ENCODE measurements at regions not wholly inside any gene's neighbourhood (a gene's known extent, or its start where the extent isn't known, plus 50 kb on each side); places are given as distances from the start of the nearest gene placed in this dataset.

DNA sequence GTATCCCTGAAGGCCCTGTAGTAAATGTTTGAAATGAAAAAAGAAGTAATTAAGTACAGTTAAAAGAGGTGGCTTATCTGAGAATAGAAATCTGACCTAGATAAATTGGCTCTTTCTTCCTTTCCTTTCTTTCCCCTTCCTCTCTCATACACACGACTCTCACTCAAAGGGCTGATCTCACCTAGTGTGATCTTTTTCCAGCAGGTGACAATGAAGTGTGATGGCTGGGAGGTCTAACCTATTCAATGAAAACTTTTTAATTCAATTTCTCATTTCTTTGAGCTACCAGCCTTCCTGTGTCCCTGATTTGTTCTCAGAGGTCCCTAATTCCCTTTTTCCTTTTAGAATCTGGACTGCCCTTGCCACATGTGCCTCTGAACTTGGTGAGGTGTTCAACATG, 118.0 kb upstream of the RIMS1 start:
- Mint-ChIP-seq H3K27me3 (ENCODE audit: insufficient read depth) (no peaks in the 10 kb centered on the region), H3K9me3 (no peaks in the 10 kb centered on the region), H3K4me1 (peaks cover 11% of the 10 kb centered on the region), H3K27ac (no peak overlapping the region), H3K4me3 (no peak overlapping the region), H3K36me3 (ENCODE audit: low read depth) (no peaks in the 10 kb centered on the region)
- peak; percentile 62 for DNase-seq
- Histone ChIP-seq H3K27me3 (ENCODE audit: control insufficient read depth, insufficient read depth, low read length, poor library complexity, severe bottlenecking) (no peaks in the 10 kb centered on the region), H3K9ac (ENCODE audit: extremely low read depth, low read length, poor library complexity, severe bottlenecking) (no peak overlapping the region), H3K36me3 (ENCODE audit: control insufficient read depth, insufficient read depth, low read length) (no peaks in the 10 kb centered on the region), H3K4me1 (ENCODE audit: control insufficient read depth, insufficient read depth, low read length) (peaks cover 4% of the 10 kb centered on the region), H3K9me3 (ENCODE audit: control insufficient read depth, low read length) (no peaks in the 10 kb centered on the region), H3K4me3 (ENCODE audit: low read length) (no peak overlapping the region), H3K27ac (ENCODE audit: low read depth, low read length) (no peak overlapping the region)
- 0% methylated on average over 1 of the region's 1 CpG; no CpG with 5 or more reads in 1 of the 2 experiments for WGBS, 2 experiments (ENCODE audit: insufficient coverage in 1 of 2, insufficient read length in 1 of 2)
- TF ChIP-seq, protein P1, sequence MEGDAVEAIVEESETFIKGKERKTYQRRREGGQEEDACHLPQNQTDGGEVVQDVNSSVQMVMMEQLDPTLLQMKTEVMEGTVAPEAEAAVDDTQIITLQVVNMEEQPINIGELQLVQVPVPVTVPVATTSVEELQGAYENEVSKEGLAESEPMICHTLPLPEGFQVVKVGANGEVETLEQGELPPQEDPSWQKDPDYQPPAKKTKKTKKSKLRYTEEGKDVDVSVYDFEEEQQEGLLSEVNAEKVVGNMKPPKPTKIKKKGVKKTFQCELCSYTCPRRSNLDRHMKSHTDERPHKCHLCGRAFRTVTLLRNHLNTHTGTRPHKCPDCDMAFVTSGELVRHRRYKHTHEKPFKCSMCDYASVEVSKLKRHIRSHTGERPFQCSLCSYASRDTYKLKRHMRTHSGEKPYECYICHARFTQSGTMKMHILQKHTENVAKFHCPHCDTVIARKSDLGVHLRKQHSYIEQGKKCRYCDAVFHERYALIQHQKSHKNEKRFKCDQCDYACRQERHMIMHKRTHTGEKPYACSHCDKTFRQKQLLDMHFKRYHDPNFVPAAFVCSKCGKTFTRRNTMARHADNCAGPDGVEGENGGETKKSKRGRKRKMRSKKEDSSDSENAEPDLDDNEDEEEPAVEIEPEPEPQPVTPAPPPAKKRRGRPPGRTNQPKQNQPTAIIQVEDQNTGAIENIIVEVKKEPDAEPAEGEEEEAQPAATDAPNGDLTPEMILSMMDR (conservative IDR thresholded peaks at IDR 0.05): no peak

DNA sequence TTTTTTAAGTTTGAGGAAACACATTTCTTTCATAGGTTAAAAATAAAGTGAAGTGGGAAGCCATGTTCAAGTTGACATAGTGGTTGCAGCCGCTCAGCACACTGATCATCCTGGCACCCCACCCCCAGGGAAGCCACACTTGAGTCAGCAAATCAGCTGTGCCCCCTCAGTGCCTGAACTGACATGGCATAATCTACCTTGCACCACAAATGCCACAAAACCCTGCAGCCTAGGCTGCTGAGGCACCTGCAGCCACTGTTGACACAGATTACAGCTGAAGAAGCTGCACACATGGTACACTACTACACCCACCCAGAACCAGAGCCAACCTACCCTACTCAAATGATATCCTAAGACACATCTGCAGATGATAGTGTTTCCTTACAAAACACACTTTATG, 77.5 kb upstream of the RIMS1 start:
- H3K27me3 Mint-ChIP-seq (ENCODE audit: insufficient read depth): no peaks in the 10 kb centered on the region
- no peaks in the 10 kb centered on the region for H3K4me1 ChIP-seq (ENCODE audit: control insufficient read depth, insufficient read depth, low read length)
- no peak overlapping the region for H3K27ac Mint-ChIP-seq
- no peak for DNase-seq
- H3K4me3 ChIP-seq (ENCODE audit: low read length): no peak overlapping the region
- no peaks in the 10 kb centered on the region for H3K36me3 ChIP-seq (ENCODE audit: control insufficient read depth, insufficient read depth, low read length)
- TF ChIP-seq, protein P1 (conservative IDR thresholded peaks at IDR 0.05): no peak
- H3K9me3 Mint-ChIP-seq: peaks cover 46% of the 10 kb centered on the region
- H3K9me3 ChIP-seq (ENCODE audit: control insufficient read depth, low read length): peaks cover 28% of the 10 kb centered on the region
- H3K36me3 Mint-ChIP-seq (ENCODE audit: low read depth): peaks cover 1% of the 10 kb centered on the region
- no peaks in the 10 kb centered on the region for H3K4me1 Mint-ChIP-seq
- H3K4me3 Mint-ChIP-seq: no peak overlapping the region
- no peak overlapping the region for H3K9ac ChIP-seq (ENCODE audit: extremely low read depth, low read length, poor library complexity, severe bottlenecking)
- H3K27me3 ChIP-seq (ENCODE audit: control insufficient read depth, insufficient read depth, low read length, poor library complexity, severe bottlenecking): no peaks in the 10 kb centered on the region
- 95 to 100% methylated on average over 1 of the region's 1 CpG for WGBS, 2 experiments (ENCODE audit: insufficient coverage in 1 of 2, insufficient read length in 1 of 2)
- no peak overlapping the region for H3K27ac ChIP-seq (ENCODE audit: low read depth, low read length)

DNA sequence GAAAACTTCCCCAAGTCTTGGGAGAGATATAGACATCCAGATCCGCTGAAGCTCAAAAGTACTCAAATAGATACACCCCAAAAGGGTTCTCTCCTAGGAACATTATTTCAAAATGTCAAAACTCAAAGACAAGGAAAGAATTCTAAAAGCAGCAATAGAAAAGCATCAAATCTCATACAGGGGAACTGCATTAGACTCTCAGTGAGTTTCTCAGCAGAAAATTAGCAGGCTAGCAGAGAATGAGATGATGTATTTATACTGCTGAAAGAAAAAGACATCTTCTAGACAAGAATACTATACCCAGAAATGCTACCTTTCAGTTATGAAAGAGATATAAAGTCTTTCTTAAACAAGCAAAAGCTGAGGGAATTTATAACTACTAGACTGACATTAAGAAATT, 75.5 kb upstream of the RIMS1 start:
- Mint-ChIP-seq H3K4me3 (no peak overlapping the region), H3K9me3 (peaks cover 54% of the 10 kb centered on the region), H3K36me3 (ENCODE audit: low read depth) (peaks cover 1% of the 10 kb centered on the region), H3K27me3 (ENCODE audit: insufficient read depth) (no peaks in the 10 kb centered on the region), H3K4me1 (no peaks in the 10 kb centered on the region), H3K27ac (no peak overlapping the region)
- no peak overlapping the region for H3K27ac ChIP-seq (ENCODE audit: low read depth, low read length)
- no peaks in the 10 kb centered on the region for H3K4me1 ChIP-seq (ENCODE audit: control insufficient read depth, insufficient read depth, low read length)
- no peaks in the 10 kb centered on the region for H3K36me3 ChIP-seq (ENCODE audit: control insufficient read depth, insufficient read depth, low read length)
- no peak for DNase-seq
- no peaks in the 10 kb centered on the region for H3K27me3 ChIP-seq (ENCODE audit: control insufficient read depth, insufficient read depth, low read length, poor library complexity, severe bottlenecking)
- TF ChIP-seq, protein P1 (conservative IDR thresholded peaks at IDR 0.05): no peak
- H3K9me3 ChIP-seq (ENCODE audit: control insufficient read depth, low read length): peaks cover 28% of the 10 kb centered on the region
- H3K4me3 ChIP-seq (ENCODE audit: low read length): no peak overlapping the region
- 88% methylated on average over 1 of the region's 1 CpG; no CpG with 5 or more reads in 1 of the 2 experiments for WGBS, 2 experiments (ENCODE audit: insufficient coverage in 1 of 2, insufficient read length in 1 of 2)
- H3K9ac ChIP-seq (ENCODE audit: extremely low read depth, low read length, poor library complexity, severe bottlenecking): no peak overlapping the region
